Iris pigment epithelial cell (primary cell): ENCODE measurements at regions not wholly inside any gene's neighbourhood (a gene's known extent, or its start where the extent isn't known, plus 50 kb on each side); places are given as distances from the start of the nearest gene placed in this dataset.

ENCODE experiments used
- DNase-seq: peaks from one replicate; pipeline ENCODE4 v3.0.0-alpha.2; 2011; ENCODE audit warnings: low read depth

DNA sequence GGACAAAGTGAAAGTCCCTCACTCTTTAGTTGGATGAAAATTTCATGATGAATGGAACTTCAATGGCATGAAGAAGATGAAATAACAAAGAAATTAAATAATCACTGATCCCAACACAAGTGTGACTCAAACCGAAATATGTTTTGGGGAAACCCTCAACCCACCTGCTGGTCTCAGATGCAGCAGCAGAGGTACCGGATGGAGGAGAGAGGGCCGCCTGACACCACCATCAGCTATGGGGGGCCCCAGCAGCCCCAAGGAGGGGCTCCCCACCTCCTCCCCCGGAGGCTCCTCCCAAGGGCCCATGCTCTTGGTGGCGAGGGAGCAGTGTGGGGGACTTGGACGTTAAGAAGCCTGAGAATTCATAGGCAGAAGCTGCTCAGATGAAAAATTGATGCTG lies 137.2 kb upstream of the ADARB2 start:
- no peak for DNase-seq

GRCh38 chr10:1873661-1874315 lies 136.5 kb upstream of the ADARB2 start:
- no peak for DNase-seq

DNA sequence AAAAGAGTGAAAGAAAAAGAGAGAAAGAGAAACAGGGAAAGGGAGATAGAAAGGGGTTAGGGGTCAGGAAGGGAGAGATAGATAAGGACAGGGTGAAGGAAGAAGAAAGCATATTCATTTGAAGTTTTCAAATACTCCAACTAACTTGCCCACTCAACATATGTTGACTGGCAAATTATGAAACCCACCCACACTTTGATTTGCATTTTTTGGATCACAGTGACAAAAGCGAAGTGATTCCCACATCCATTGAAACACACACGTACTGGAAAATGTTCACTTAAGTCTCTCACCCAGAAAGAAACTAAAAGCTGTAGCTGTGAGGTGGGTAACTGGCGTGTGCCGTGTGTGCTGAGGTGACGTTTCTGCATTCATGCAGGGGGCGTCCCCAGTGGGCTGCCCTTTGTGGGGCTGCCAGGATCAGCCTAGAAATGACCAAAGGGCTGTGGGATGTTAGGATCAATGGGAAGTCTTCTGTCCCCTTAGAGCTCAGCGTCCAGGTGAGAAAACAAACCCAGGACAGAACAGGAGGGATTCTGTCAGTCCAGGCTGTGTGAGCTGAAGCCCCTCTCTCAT lies 134.9 kb upstream of the ADARB2 start:
- DNase-seq, result no peak

- no peak for DNase-seq
These were observed 133.2 kb upstream of the ADARB2 start for GRCh38 chr10:1870491-1870890.

GRCh38 chr10:1869861-1870260 lies 132.5 kb upstream of the ADARB2 start:
- DNase-seq, result no peak

DNA sequence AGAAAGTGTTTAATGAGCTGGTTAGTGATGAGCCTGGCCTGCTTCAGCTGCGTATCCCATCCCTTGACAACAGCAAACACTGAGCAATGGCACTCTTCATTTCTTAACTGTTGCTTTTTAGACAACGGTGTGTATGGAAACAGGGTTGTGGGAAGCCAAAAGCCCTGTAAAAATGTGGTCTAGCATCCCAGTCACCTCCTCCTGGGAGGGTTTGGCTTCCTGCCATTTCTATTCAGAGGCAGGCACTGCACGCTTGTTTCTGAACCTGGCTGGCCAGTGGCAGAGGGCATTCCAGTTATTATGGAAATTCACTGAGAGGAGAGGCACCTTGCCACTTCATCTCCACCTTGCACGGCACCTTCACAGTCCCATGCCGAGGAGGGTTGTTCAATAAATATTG lies 123.0 kb upstream of the ADARB2 start:
- DNase-seq, result no peak

DNA sequence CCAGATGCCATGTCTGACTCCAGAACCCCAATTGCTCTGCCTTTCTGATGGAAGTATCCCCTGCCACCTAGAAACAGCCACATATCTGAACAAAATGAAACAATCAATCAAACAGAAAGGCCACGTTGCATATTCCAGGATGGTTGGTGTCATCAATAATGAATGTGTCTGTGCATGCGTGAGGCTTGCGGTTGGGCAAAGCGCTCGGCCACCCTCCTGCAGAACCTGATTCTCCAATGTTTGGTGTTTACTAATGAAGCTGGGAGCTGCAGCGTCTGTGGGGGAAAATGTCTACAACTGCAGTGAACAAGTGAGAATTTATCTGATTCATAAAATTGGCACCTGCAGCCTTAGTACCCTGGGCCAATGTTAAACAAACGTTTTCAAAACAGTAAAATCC lies 121.2 kb upstream of the ADARB2 start:
- DNase-seq, result no peak

- no peak for DNase-seq
These were observed 120.7 kb upstream of the ADARB2 start for GRCh38 chr10:1858048-1858447.

GRCh38 chr10:1855911-1856310 lies 118.6 kb upstream of the ADARB2 start:
- DNase-seq, result no peak

- no peak for DNase-seq
These were observed 116.9 kb upstream of the ADARB2 start for GRCh38 chr10:1854271-1854670.

DNA sequence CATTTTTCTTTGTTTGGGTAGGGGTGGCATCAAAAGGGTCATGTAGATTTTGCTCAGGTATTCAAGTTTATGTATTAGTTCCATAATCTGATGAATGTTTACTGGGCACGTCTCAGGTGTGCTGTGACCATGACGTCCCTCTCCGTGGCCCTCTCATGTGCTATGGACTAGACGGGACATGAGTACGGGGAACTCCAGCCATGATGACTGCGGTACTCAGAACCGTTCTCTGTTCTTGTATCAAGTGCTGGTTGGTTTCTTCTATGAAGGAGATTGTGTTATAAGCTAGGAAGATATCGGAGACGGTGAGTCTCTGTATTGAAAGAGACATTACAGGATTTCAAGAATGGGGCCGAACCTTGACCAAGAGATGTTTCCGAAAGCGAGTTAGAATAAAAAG lies 116.5 kb upstream of the ADARB2 start:
- no peak for DNase-seq

- DNase-seq, result no peak
These were observed 115.5 kb upstream of the ADARB2 start for GRCh38 chr10:1852841-1853240.

- no peak for DNase-seq
These were observed 114.4 kb upstream of the ADARB2 start for GRCh38 chr10:1851762-1852161.

- DNase-seq, result no peak
These were observed 113.7 kb upstream of the ADARB2 start for GRCh38 chr10:1850971-1851527.

- DNase-seq, result no peak
These were observed 110.0 kb upstream of the ADARB2 start for GRCh38 chr10:1847361-1847760.

GRCh38 chr10:1846032-1846431 lies 108.7 kb upstream of the ADARB2 start:
- no peak for DNase-seq

DNA sequence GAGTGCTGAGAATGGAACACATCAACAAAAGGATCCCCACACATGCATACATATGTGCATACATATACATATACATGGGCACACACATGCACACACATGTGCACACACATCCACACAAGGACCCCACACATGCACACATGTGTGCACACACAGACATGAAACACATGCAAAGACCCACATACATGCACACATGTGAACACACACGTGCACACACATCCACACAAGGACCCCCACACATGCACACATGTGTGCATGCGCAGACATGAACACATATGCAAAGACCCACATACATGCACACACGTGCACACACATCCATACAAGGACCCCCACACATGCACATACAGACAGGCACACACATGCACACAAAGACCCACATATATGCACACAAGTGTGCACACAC lies 104.4 kb upstream of the ADARB2 start:
- no peak for DNase-seq

GRCh38 chr10:1829712-1830111 lies 92.4 kb upstream of the ADARB2 start:
- DNase-seq, result no peak

DNA sequence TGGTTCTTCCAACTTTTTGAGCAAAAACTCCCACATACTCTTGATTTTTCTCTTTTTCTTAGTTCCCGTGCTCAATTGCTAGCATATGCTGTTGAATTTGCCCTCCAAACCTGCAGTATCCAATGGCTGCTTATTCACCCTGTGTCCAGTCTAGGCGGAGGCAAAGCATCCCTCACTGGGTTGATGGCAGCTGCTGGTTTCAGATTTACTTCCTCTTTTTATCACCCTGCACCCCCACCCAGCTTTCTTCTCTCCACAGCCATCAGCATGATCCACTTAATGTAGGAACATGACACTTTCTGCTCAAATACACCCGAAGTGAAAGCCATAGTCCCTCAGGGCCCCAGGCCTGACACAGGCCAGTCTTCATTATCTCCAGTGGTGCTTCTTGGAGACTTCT lies 87.6 kb upstream of the ADARB2 start:
- DNase-seq, result no peak

DNA sequence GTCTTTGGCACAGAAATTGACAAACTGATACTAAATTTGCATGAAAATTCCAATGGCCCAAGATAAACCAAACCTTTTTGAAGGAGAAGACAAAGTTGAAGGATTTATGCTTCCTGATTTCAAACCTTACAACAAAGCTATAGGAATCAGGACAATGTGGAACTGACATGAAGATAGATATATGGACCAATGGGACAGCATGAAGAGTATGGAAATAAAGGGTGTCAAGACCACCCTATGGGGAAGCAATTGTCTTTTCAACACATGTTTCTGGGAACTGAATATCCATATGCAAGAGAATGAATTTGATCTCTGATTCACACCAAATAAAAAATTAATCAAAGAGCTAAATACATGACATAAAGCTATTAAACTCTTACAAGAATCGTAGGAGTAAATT lies 77.2 kb upstream of the ADARB2 start:
- no peak for DNase-seq

GRCh38 chr10:1809139-1809741 lies 71.9 kb upstream of the ADARB2 start:
- DNase-seq, result no peak

DNA sequence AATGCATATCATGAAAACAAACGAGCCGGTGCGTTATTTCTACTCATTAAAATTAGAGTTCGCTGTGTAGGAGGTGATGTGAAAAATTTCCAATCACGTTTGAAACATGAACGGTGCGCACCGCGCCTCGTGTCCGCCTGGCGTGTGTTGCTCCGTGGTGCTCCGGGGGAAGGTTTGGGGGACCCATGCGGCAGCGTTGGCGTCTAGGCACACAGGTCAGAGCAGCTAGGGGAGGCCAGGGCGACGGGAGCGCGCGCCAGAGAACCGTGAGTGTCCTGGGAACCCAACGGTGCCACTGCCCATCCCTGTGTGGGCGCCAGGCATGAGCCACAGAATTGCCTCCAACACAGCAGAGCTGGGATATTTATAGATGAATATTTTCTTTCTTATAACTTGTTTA lies 70.6 kb upstream of the ADARB2 start:
- DNase-seq, result no peak

- DNase-seq, result no peak
These were observed 69.9 kb upstream of the ADARB2 start for GRCh38 chr10:1807196-1807595.

DNA sequence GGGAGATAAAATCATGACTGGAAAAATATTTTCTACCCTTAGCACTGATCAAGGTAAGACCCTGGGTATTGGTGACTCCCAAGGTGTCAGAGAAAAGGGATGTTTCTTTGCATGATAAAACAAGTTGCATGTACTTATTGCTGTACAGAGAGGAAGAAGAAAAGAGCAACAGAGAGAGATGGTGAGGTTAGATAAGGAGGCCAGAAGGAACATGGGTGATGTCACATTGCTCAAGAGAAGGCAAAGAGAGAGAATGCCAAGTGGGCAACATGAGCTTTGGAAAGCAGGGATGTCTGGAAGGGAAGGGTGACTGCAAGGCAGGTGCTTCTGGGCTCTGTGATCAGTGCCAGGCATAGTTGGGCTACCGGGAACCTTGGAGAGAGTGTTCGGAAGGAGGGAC lies 65.1 kb upstream of the ADARB2 start:
- DNase-seq, result no peak
